NCI-H748 treated with DMSO at 0.1 percent for 48 hours (cell line): ENCODE measurements at regions not wholly inside any gene's neighbourhood (a gene's known extent, or its start where the extent isn't known, plus 50 kb on each side); places are given as distances from the start of the nearest gene placed in this dataset.
"Not testable (repeated sequence)": the region's sequence is repeated elsewhere in the genome, so short reads cannot be mapped to it uniquely, and the experiment has no call there.

Experiments used
- DNase-seq: peaks from one replicate; lab custom pipeline; 2025; lab: John Stamatoyannopoulos, UW

DNA sequence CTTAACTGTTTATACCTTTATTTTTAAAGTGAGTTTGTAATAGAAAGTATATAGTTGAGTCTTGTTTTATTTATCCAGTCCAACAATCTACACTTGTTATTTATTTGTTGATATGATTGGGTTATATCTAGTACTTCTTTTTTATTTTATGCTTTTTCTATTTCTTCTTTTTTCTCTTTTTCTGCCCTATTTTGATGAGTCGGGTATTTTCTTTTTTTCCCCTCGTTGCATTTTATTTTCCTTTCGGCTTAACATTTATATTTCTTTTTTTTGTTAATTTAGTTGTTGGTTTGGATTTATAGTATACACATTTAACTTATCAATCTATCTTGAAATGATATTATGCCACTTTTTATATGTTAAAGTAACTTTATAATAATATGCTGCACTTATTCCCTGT is 111.7 kb upstream of the IZUMO3 start:
- DNase-seq: no peak

DNA sequence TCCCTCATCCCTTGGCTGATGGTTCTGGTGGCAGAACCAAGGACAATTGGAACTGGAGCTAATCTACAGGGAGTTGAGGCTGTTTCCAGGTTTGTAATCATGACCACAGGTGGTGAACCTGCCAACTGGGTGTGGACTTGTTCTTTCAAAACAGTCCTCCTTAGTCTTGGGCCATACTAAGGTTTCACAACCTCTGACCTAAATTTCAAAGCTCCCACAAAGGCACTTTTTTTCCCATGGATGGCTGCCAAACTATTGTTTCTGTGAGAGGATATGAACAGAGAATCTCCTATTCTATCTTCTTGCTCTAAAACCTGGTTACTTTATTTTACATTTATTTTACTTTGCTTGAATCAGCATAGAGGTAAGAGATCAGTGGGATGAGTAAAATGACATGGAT is 106.5 kb upstream of the IZUMO3 start:
- no peak for DNase-seq

DNA sequence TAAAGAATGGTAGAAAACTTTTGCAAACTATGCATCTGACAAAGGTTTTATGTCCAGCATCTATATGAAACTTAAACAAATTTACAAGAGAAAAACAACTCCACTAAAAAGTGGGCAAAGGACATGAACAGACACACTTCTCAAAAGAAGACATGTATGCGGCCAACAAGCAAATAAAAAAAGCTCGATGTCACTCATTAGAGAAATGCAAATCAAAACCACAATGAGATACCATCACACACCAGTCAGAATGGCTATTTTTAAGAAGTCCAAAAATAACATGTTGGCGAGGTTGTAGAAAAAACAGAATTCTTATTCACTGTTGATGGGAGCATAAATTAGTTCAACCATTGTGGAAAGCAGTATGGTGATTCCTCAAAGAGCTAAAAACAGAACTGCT is 83.1 kb upstream of the IZUMO3 start:
- not testable (repeated sequence) for DNase-seq

DNA sequence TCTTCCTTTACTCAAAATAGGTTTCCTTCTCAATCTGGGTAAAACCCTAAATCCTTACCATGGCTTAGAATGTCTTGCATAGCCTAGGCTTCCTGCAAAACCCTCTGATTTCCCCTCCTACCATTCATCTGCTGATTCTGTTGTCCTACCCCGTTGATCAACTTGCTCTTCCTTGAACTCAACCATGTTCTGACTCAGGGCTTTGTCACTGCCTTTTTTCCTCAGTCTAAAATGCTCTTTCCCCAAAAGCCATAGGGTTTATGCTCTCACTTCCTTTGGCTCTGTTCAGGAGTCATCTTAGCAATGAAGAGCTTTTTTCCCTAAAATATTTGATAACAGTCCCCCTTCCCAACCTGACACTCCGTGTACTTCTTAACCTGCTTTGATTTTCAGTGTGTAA is 79.4 kb upstream of the IZUMO3 start:
- no peak for DNase-seq

DNA sequence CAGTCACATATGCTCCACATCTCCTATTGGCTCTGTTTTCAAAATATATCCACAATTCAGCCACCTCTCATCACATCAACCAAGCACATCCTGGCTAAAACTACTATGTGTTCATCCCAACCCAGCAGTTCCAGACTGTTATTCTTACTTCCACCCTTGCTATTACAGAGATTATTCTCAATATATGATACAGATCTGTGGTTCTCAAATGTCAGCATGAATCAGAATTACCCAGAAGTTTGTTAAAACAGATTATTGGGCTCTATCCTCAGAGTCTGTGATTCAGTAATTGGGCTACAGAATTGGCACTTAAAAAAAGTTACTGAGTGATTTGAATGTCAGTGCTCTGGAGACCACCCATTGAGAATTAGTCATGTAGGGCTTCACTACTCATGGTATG is 78.8 kb upstream of the IZUMO3 start:
- no peak for DNase-seq

DNA sequence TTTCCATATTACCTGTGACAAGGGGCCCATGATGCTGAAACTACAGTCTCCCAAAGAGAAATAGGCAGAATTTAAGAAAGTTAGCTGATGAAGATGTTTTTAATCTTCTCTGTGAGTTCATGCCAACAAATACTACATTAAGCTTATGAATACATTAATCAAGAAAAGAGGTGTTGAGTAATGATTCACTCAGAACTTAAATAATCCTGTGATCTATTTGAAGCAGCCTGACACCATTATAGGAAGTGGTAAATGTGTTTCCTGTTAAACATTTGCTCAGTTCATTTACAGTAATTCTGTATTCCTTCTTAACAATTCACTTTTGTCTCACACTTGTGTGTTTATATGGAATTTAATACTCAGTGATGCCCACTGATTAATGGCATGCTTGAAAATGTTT is 75.0 kb upstream of the IZUMO3 start:
- DNase-seq: no peak

DNA sequence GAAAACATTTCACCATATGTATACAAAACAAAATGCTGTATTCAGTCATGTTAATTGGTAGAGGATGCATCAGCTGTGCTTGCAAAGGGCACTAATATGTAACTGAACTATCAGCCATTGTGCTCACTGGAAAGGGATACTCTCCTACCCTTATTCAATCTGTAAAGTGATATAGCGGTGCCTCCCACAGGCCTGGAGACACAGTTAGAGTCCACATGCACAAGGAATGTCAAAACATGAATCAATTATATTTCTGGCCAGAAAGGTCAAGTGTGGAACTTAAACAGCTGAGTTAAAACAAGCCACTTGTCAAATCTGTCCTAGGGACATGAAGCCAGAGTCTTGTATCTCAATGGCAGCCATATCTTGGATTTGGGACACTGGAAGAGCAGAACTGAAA is 71.2 kb upstream of the IZUMO3 start:
- DNase-seq: no peak

DNA sequence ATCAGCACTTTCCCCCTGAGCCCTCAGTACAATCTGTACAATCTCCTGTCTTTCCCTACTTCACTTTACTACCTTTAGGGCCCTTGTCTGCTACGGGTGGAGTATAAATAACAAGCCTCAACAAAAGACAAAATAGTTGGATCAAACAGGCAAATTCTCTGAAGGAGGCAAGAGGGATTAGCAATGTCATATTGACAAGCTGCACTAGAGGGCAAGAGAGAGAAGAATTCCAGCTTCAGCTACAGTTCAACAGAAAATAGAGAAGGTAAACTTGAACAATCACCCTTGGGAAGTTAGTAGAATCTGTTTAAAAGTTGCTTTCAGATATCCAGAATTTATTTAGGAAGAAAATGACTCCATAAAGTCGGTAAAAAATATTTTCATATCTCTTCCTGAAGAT is 68.4 kb upstream of the IZUMO3 start:
- no peak for DNase-seq

DNA sequence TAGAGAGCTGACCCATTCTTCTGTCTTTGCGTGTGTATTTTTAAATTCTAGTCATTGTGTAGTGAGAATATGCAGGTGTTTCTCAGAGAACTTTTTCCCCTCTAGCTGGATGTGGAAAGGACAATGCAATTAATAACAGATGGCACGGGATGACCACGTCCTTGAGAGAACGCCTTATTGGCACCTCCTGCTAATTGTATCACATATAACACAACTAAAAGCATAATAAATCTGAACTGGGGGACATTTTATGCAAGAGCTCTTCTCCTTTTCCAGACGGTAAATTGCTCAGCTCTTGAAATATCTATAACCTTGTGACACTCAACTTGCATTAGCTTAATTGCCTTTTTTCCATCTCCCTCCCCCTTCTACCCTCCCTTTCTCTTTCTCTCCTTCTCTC is 62.9 kb upstream of the IZUMO3 start:
- peak; percentile 24 for DNase-seq

DNA sequence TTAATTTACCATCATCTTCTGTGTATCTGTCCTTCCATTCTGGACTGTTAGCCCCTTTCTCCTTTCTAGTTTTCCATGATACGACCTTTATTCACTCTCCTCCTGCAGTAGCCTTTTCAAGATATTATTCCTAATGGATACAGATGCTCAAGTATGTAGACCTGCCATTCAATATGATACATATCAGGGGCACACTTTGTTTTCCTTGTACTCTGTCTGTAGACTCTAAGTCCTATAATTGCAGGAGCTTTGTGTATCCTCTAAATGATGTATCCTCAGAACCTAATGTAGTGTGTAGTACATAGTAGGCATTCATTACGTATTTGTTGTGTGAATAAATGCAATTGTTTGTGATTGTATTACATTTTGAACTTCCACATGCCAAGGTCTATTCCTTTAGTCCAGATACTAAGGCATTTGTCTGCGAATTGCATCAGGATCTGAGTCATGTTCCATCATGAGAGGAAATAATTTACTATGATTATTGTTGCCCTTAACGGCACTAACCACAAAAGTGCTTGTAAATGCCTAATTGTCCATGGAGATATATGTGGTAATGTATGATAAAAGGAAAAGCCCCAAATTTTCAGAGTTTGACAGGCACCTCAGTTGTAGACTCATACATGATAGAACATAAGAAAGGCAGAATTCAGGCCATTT is 57.1 kb upstream of the IZUMO3 start:
- DNase-seq: no peak
